ENCODE measurements at regions not wholly inside any gene's neighbourhood (a gene's known extent, or its start where the extent isn't known, plus 50 kb on each side); places are given as distances from the start of the nearest gene placed in this dataset.

GRCh38 chr13:76636829-76637228 lies 249.4 kb downstream of the KCTD12 start:
- no peak for TF ChIP-seq POLR2AphosphoS5 (IDR thresholded peaks at IDR 0.05; ENCODE audit: borderline replicate concordance, low read depth, low read length)
- TF ChIP-seq EZH2 (IDR thresholded peaks at IDR 0.05) = no peak
- TF ChIP-seq FOXP2 (optimal IDR thresholded peaks at IDR 0.05; ENCODE audit: control extremely low read depth, extremely low read length, insufficient read depth) = no peak
- no peaks in the 10 kb centered on the region for H3K9me3 ChIP-seq (ENCODE audit: low read depth, low read length)
- H3K9ac ChIP-seq (ENCODE audit: insufficient read length) = no peak overlapping the region
- peak overlapping the region; percentile 83; the same call in 1 of the 2 replicates for H3K27ac ChIP-seq
- no peaks in the 10 kb centered on the region for H3K36me3 ChIP-seq (ENCODE audit: insufficient read depth, low read length)
- DNase-seq (ENCODE audit: low read depth, low spot score) = no peak
- H3K4me3 ChIP-seq = peak overlapping the region; percentile 53

- Histone ChIP-seq H3K4me3 (no peak overlapping the region), H3K36me3 (ENCODE audit: insufficient read depth, low read length) (no peaks in the 10 kb centered on the region), H3K9ac (ENCODE audit: insufficient read length) (no peak overlapping the region), H3K27ac (no peak overlapping the region), H3K9me3 (ENCODE audit: low read depth, low read length) (no peaks in the 10 kb centered on the region)
- DNase-seq (ENCODE audit: low read depth, low spot score) = no peak
- no peak for TF ChIP-seq FOXP2 (optimal IDR thresholded peaks at IDR 0.05; ENCODE audit: control extremely low read depth, extremely low read length, insufficient read depth)
- no peak for TF ChIP-seq EZH2 (IDR thresholded peaks at IDR 0.05)
- TF ChIP-seq POLR2AphosphoS5 (IDR thresholded peaks at IDR 0.05; ENCODE audit: borderline replicate concordance, low read depth, low read length) = no peak
Observed at GRCh38 chr13:76635232-76636230, 250.7 kb downstream of the KCTD12 start.

- DNase-seq (ENCODE audit: low read depth, low spot score) = no peak
- no peak for TF ChIP-seq FOXP2 (optimal IDR thresholded peaks at IDR 0.05; ENCODE audit: control extremely low read depth, extremely low read length, insufficient read depth)
- no peak for TF ChIP-seq EZH2 (IDR thresholded peaks at IDR 0.05)
- TF ChIP-seq POLR2AphosphoS5 (IDR thresholded peaks at IDR 0.05; ENCODE audit: borderline replicate concordance, low read depth, low read length) = no peak
- Histone ChIP-seq H3K9ac (ENCODE audit: insufficient read length) (no peak overlapping the region), H3K9me3 (ENCODE audit: low read depth, low read length) (no peaks in the 10 kb centered on the region), H3K27ac (no peak overlapping the region), H3K4me3 (no peak overlapping the region), H3K36me3 (ENCODE audit: insufficient read depth, low read length) (no peaks in the 10 kb centered on the region)
Observed at GRCh38 chr13:76634431-76635191, 251.6 kb downstream of the KCTD12 start.

- DNase-seq (ENCODE audit: low read depth, low spot score) = no peak
- TF ChIP-seq FOXP2 (optimal IDR thresholded peaks at IDR 0.05; ENCODE audit: control extremely low read depth, extremely low read length, insufficient read depth) (no peak), POLR2AphosphoS5 (IDR thresholded peaks at IDR 0.05; ENCODE audit: borderline replicate concordance, low read depth, low read length) (no peak), EZH2 (IDR thresholded peaks at IDR 0.05) (no peak)
- H3K9ac ChIP-seq (ENCODE audit: insufficient read length) = no peak overlapping the region
- H3K36me3 ChIP-seq (ENCODE audit: insufficient read depth, low read length) = no peaks in the 10 kb centered on the region
- H3K4me3 ChIP-seq = no peak overlapping the region
- no peaks in the 10 kb centered on the region for H3K9me3 ChIP-seq (ENCODE audit: low read depth, low read length)
- H3K27ac ChIP-seq = no peak overlapping the region
Observed at GRCh38 chr13:76632401-76633044, 253.7 kb downstream of the KCTD12 start.

- no peak overlapping the region for H3K9ac ChIP-seq (ENCODE audit: insufficient read length)
- no peak for TF ChIP-seq POLR2AphosphoS5 (IDR thresholded peaks at IDR 0.05; ENCODE audit: borderline replicate concordance, low read depth, low read length)
- TF ChIP-seq EZH2 (IDR thresholded peaks at IDR 0.05) = no peak
- TF ChIP-seq FOXP2 (optimal IDR thresholded peaks at IDR 0.05; ENCODE audit: control extremely low read depth, extremely low read length, insufficient read depth) = no peak
- H3K9me3 ChIP-seq (ENCODE audit: low read depth, low read length) = no peaks in the 10 kb centered on the region
- DNase-seq (ENCODE audit: low read depth, low spot score) = no peak
- no peak overlapping the region for H3K4me3 ChIP-seq
- H3K36me3 ChIP-seq (ENCODE audit: insufficient read depth, low read length) = no peaks in the 10 kb centered on the region
- H3K27ac ChIP-seq = no peak overlapping the region
Observed at GRCh38 chr13:76630629-76631230, 255.5 kb downstream of the KCTD12 start.

- no peaks in the 10 kb centered on the region for H3K9me3 ChIP-seq (ENCODE audit: low read depth, low read length)
- DNase-seq (ENCODE audit: low read depth, low spot score) = no peak
- H3K27ac ChIP-seq = no peak overlapping the region
- H3K9ac ChIP-seq (ENCODE audit: insufficient read length) = no peak overlapping the region
- no peaks in the 10 kb centered on the region for H3K36me3 ChIP-seq (ENCODE audit: insufficient read depth, low read length)
- no peak for TF ChIP-seq POLR2AphosphoS5 (IDR thresholded peaks at IDR 0.05; ENCODE audit: borderline replicate concordance, low read depth, low read length)
- no peak for TF ChIP-seq FOXP2 (optimal IDR thresholded peaks at IDR 0.05; ENCODE audit: control extremely low read depth, extremely low read length, insufficient read depth)
- TF ChIP-seq EZH2 (IDR thresholded peaks at IDR 0.05) = no peak
- H3K4me3 ChIP-seq = no peak overlapping the region
Observed at GRCh38 chr13:76622315-76623040, 263.7 kb downstream of the KCTD12 start.

- no peak for TF ChIP-seq POLR2AphosphoS5 (IDR thresholded peaks at IDR 0.05; ENCODE audit: borderline replicate concordance, low read depth, low read length)
- TF ChIP-seq EZH2 (IDR thresholded peaks at IDR 0.05) = no peak
- no peak for TF ChIP-seq FOXP2 (optimal IDR thresholded peaks at IDR 0.05; ENCODE audit: control extremely low read depth, extremely low read length, insufficient read depth)
- no peak overlapping the region for H3K4me3 ChIP-seq
- no peak overlapping the region for H3K9ac ChIP-seq (ENCODE audit: insufficient read length)
- H3K27ac ChIP-seq = no peak overlapping the region
- no peaks in the 10 kb centered on the region for H3K9me3 ChIP-seq (ENCODE audit: low read depth, low read length)
- no peak for DNase-seq (ENCODE audit: low read depth, low spot score)
- H3K36me3 ChIP-seq (ENCODE audit: insufficient read depth, low read length) = no peaks in the 10 kb centered on the region
Observed at GRCh38 chr13:76621705-76622104, 264.5 kb downstream of the KCTD12 start.
